ENCODE measurements at regions not wholly inside any gene's neighbourhood (a gene's known extent, or its start where the extent isn't known, plus 50 kb on each side); places are given as distances from the start of the nearest gene placed in this dataset.

DNA sequence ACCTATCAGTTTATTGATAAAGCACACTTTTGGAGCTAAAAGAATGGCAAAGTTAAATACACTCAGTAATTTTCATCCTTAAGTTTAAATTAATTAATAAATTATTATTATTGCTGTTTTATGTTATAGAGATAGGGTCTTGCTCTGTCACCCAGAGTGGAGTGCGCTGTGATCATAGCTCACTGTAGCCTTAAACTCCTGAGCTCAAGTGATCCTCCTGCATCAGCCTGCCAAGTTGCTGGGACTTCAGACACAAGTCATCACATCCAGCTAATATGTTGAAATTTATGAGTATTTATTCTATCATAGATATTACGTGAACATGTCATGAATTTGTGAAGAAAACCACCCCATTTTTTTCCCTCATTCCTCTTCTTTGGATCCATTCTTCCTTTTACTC is 64.2 kb downstream of the GJA1 start:
- DNase-seq (ENCODE audit: low read depth, low spot score), result no peak

DNA sequence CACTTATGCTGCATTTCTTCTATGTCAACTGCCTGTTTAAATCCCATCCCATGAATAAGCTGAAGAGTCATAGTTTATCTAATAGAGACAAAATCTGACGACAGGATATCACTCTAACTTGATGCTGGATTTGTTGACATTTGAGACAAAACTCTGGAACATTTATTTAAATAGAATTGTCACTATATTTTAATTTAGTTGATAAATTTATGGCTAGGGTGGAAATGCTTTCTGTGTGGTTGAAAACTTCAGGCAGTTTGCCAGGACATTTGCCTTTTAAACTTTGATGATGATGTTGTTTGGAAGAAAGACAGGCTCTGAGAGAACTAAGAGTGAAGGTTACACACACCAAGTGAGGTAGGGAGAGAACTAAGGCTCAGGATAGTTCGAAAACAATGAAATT is 68.1 kb downstream of the GJA1 start:
- no peak for DNase-seq (ENCODE audit: low read depth, low spot score)

DNA sequence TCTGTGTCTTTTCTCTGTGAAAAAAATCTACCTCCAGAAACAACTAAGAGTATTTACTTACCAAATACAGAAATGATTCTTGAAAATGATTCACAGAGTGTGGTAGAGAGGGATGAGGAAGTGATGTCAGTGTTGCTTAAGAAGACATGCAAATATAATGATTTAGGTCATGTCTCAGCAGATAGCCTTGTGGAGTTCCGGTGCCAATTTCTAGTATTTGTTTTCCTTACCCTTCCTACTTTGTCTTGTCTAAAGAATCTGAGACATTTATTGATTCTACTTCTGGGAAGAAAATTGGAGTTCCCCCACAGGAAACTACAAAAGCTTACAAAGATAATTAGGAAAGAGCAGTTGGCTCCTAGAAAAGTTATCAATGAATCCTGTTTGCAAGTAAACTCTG is 68.8 kb downstream of the GJA1 start:
- no peak for DNase-seq (ENCODE audit: low read depth, low spot score)

- no peak for DNase-seq (ENCODE audit: low read depth, low spot score)
Measured at GRCh38 chr6:121505284-121505683, 69.8 kb downstream of the GJA1 start.

- no peak for DNase-seq (ENCODE audit: low read depth, low spot score)
Measured at GRCh38 chr6:121506761-121507754, 71.6 kb downstream of the GJA1 start.

GRCh38 chr6:121510568-121511177 is 75.2 kb downstream of the GJA1 start:
- DNase-seq (ENCODE audit: low read depth, low spot score), result no peak

DNA sequence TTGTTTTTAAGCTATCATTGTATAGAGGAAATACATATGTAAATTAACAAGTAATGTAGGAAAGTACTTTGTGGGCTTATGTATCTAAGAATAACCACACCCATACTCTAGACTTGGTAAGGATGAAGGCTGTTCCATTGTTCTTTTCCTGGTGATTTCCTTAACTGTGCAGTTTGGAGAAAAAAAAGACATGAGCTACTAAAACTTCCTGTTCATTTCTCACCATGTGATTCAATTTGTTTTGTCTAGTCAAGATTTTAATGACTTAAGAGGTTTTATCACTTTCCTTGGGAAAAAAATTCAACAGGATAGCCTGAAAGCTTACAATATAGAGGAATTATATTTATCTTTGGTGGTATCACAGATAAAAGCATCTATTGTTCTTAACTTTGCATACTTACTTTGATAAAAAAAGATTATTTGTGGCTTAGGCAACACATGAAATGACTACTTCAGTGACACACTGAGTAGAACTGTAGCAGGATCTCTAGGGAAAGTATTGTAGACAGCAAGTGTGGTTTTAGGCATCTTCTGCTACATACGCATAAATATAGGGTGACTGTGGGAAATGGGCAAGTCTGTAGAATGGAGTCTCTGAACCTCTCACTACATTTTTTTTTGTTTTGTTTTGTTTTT is 80.3 kb downstream of the GJA1 start:
- DNase-seq (ENCODE audit: low read depth, low spot score), result no peak

GRCh38 chr6:121516331-121516730 is 80.9 kb downstream of the GJA1 start:
- no peak for DNase-seq (ENCODE audit: low read depth, low spot score)

DNA sequence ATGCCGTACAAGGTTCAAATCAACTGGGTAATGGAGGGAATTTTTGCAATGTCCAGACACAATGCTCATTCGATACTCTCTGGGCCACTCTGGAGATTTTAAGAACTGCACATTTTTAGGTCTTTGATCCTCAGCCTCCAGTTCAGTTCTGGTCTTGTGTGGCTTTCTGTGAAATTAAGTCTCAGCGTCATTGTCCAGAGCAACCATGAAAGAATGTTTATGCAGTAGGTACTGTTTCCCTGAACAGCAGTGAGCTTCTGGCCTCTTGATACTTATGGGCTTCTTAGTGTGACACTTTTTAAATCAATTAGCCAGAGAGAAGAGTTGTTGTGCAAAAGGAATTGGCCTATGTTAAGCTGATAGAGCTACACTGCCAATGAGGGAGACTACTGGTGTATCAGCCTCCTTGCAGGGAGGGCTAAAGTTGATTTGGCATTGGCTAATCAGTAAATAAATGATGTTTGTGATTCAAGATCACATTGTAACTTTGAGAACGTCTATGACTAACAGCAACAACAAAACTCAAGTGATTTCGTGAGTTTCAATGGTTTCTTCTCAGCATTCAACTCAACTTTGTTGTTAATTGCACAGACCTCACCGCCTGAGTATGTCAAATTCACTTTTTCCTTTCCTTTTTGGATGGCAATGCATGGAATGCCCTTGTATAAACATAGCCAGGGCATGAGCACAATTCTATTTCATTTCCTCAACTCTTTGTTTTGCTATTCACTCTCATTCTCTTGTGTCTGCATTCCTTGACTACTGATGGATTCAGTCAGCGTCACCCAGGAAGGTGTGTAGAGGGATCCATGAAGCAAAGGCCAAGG is 85.1 kb downstream of the GJA1 start:
- DNase-seq (ENCODE audit: low read depth, low spot score), result no peak

DNA sequence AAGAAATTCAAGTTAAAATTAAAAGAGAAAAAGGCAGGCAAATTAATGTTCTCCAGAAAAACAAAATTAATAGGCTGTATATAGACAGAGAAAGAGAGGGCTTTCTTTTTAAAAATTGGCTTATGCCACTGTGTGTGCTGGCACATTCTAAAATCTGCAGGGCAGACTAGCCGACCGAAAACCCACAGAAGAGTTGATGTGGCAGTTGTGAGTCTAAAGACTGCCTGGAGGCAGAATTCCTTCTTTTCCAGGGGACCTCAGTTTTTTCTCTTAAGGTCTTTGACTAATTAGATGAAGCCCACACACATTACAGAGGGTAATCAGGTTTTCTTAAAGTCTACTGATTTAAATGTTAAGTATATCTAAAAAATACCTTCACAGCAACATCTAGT is 85.7 kb downstream of the GJA1 start:
- no peak for DNase-seq (ENCODE audit: low read depth, low spot score)

GRCh38 chr6:121522265-121522664 is 86.8 kb downstream of the GJA1 start:
- DNase-seq (ENCODE audit: low read depth, low spot score), result peak; percentile 63

DNA sequence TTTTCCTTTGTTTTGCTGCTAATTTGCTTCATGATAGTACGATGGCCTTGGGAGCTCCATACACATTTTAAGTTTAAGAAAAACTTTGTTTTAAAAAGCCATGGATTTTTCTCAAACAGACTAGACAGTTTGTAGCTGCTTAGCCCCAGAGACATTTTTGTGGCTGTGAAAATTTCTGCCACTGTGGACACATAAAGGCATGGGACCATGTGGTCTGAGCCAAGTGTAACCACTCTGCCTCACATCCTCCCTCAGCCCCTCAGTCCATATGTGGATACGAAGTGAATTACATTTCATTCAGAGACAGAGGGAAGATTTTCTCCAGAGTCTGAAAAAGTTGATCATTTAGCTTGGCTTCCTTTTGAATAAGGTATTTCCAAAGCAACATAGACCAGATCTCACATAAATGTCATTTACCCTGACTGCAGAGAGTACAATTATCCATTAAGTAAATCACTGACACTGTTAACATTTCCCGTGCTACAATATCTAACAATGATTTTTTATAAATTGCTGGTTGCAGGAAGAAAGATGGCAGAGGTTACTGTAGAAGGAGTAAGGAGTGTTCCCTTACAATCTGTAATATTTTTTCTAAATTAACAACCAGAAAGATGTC is 87.4 kb downstream of the GJA1 start:
- no peak for DNase-seq (ENCODE audit: low read depth, low spot score)

DNA sequence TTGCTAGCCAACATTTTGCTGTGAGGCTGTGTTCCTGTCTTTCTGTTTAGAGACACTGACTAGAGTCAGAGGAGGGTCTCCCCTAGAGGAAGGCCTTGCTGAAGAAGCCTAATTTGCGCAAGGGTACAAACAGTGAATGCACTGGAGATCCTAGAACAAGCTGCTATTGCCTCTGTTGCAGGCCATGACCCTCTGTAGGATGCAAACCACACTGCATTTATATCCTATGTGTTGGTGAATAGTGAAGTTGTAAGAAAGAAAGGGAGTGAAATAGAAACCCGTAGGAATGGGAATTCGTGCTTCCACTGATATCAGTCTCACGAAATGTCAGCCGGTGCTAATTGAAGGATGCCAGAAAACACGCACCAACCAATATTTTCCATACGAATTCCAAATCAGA is 88.2 kb downstream of the GJA1 start:
- DNase-seq (ENCODE audit: low read depth, low spot score), result peak; percentile 63

GRCh38 chr6:121526282-121526681 is 90.8 kb downstream of the GJA1 start:
- DNase-seq (ENCODE audit: low read depth, low spot score), result no peak

- no peak for DNase-seq (ENCODE audit: low read depth, low spot score)
Measured at GRCh38 chr6:121531658-121532169, 96.3 kb downstream of the GJA1 start.

GRCh38 chr6:121533321-121533841 is 97.9 kb downstream of the GJA1 start:
- no peak for DNase-seq (ENCODE audit: low read depth, low spot score)

DNA sequence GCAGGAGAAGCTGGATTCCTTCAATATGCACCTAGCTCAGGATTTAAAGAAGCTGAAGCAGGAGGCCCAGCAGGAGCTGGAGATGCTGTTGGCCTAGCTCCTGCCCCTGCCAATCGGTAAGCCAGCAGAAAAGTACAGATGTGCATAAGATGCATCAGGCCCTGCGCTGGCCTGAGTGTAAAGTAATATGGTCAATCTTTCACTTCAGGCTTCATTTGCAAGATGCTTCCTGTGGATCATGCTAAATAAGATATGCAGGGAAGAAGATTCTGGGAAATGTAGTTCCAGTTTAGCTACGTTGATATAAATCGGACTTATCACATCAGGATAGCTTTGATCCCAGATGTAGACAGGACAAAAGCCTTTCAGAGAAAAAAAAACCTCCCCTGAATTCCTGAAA is 100.3 kb downstream of the GJA1 start:
- no peak for DNase-seq (ENCODE audit: low read depth, low spot score)

- DNase-seq (ENCODE audit: low read depth, low spot score), result no peak
Measured at GRCh38 chr6:121536345-121536744, 100.9 kb downstream of the GJA1 start.

- DNase-seq (ENCODE audit: low read depth, low spot score), result no peak
Measured at GRCh38 chr6:121539439-121539838, 104.0 kb downstream of the GJA1 start.

GRCh38 chr6:121540210-121540609 is 104.8 kb downstream of the GJA1 start:
- no peak for DNase-seq (ENCODE audit: low read depth, low spot score)

DNA sequence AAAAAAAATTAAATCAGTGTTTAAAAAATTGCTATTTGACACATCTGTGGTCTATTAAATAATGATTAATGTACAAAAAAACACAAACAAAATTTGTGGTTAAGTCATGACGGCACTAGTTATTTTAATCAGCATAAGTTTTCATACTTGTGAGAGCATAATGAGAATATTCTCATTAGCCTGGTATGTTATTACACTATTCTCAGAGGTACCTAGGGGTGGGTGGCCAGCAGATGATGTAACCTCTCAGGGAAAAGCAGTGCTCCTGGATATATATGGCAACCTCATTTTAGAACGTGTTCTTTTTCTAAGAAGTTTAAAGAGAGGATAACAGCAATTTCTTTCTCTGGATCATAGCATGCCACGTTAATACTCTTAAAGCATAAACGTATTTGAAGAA is 109.2 kb downstream of the GJA1 start:
- DNase-seq (ENCODE audit: low read depth, low spot score), result no peak

Measured in brain pericyte (primary cell).